Activated CD4-positive, alpha-beta memory T cell treated with anti-CD3 and anti-CD28 coated beads for 36 hours (primary cell): ENCODE measurements at regions not wholly inside any gene's neighbourhood (a gene's known extent, or its start where the extent isn't known, plus 50 kb on each side); places are given as distances from the start of the nearest gene placed in this dataset.

ENCODE experiments used
- CTCF ChIA-PET: fragments of 350-600 bp; sonication (Branson Sonifier 250); formaldehyde crosslinking; loops from one replicate; lab custom pipeline; 2021; ENCODE audit warnings: antibody characterized with exemption, inconsistent platforms; lab: Charles Lee
- POLR2A ChIA-PET: fragments of 350-600 bp; sonication (Branson Sonifier 250); formaldehyde crosslinking; loops from one replicate; lab custom pipeline; 2021; ENCODE audit warnings: antibody characterized with exemption; lab: Charles Lee
- DNase-seq: peaks from one replicate; pipeline ENCODE4 v3.0.0-alpha.2; 2020
- H3K27ac Mint-ChIP-seq: one replicate; pipeline ENCODE4 v1.8.0; 2021; ENCODE audit warnings: mixed read lengths
- H3K27me3 Mint-ChIP-seq: one replicate; pipeline ENCODE4 v1.8.0; 2021; ENCODE audit warnings: mixed read lengths
- H3K36me3 Mint-ChIP-seq: one replicate; pipeline ENCODE4 v1.8.0; 2021; ENCODE audit warnings: mixed read lengths
- H3K4me1 Mint-ChIP-seq: one replicate; pipeline ENCODE4 v1.8.0; 2021; ENCODE audit warnings: low read depth, mixed read lengths
- H3K4me3 Mint-ChIP-seq: one replicate; pipeline ENCODE4 v1.8.0; 2021; ENCODE audit warnings: mild to moderate bottlenecking, mixed read lengths
- H3K9me3 Mint-ChIP-seq: one replicate; pipeline ENCODE4 v1.8.0; 2021; ENCODE audit warnings: mixed read lengths
- intact Hi-C: fragments of 100-400 bp; cut with micrococcal nuclease; formaldehyde crosslinking; loops from one replicate; pipeline ENCODE4 v1.15.1; 2023

DNA sequence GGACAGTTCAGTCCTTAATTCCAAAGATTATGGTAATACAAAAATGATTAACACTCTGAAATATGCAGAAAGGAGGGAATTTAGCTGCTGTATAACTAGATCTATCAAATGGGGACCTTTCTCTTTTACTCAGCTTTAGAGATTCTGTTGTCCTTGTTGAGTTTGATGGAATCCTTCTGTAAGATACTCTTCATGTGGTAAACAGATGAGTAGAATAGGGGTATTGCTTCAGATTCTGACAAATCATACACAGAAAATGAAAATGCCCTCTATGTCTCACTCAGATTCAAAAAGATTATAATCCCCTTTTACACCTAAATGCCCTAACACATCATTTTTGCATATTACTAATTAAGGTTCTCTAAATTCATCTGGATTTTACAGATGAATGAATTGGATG, 50.7 kb downstream of the ARHGAP35 start:
- ChIA-PET CTCF (interaction anchor here (1.1 to 1.5 kb wide), 2 partner anchors 15 to 154 kb away, joined by 3 read pairs; no protein-coding TSS in a partner anchor), POLR2A (interaction anchor here (0.7 to 1.0 kb wide), 2 partner anchors 9 to 44 kb away, joined by 3 to 5 read pairs; no protein-coding TSS in a partner anchor)
- no peak for DNase-seq
- H3K36me3 Mint-ChIP-seq: no peaks in the 10 kb centered on the region
- peaks cover 42% of the 10 kb centered on the region for H3K4me1 Mint-ChIP-seq
- intact Hi-C loops: loop anchor here (10.0 kb wide), 1 partner anchor 47 kb away; the partner anchor contains the start of gene ARHGAP35
- no peak overlapping the region for H3K27ac Mint-ChIP-seq
- no peaks in the 10 kb centered on the region for H3K9me3 Mint-ChIP-seq
- no peaks in the 10 kb centered on the region for H3K27me3 Mint-ChIP-seq
- H3K4me3 Mint-ChIP-seq: no peak overlapping the region

- H3K27ac Mint-ChIP-seq: no peak overlapping the region
These were observed 52.5 kb downstream of the ARHGAP35 start for GRCh38 chr19:46913198-46913851.

DNA sequence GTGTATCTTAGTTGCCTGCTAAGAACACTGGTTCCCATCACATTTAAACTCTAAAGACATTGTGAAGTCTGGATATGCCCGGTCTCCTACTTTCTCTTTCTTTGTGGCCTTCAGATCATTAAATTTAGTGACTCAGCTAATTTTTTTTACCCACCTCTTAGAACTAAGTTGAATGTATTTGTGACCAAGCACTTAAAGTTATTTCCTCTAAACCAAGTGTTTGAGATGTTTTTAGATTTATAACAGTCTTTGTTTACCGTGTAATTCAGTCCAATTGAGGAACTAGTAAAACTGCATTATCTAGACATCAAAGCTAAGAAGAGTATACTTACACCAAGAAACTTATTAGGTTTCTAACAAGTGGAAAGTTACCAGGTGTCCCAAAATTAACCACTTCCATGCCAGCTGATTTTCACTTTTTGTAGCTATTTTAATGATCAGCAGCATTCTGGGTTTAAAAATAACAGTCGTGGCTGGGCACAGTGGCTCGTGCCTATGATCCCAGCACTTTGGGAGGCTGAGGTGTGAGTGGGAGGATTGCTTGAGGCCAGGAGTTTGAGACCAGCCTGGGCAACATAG, 53.1 kb downstream of the ARHGAP35 start:
- Mint-ChIP-seq H3K27ac (no peak overlapping the region), H3K4me3 (no peak overlapping the region), H3K9me3 (no peaks in the 10 kb centered on the region), H3K36me3 (peaks cover 6% of the 10 kb centered on the region), H3K4me1 (peaks cover 61% of the 10 kb centered on the region), H3K27me3 (no peaks in the 10 kb centered on the region)
- CTCF ChIA-PET: interaction anchor here (2.1 kb wide), 1 partner anchor 99 kb away, joined by 8 read pairs; no protein-coding TSS in a partner anchor
- POLR2A ChIA-PET: interaction anchor here (0.5 kb wide), 1 partner anchor 367 kb away, joined by 6 read pairs; no protein-coding TSS in a partner anchor
- intact Hi-C loops: loop anchor here (10.0 kb wide), 1 partner anchor 49 kb away; the partner anchor contains the start of gene ARHGAP35
- DNase-seq: no peak

More at GRCh38 chr19:46913198-46913851, 52.5 kb downstream of the ARHGAP35 start:
- ChIA-PET POLR2A (no interaction called here), CTCF (interaction anchor here (2.1 kb wide), 1 partner anchor 100 kb away, joined by 8 read pairs; no protein-coding TSS in a partner anchor)
- Mint-ChIP-seq H3K9me3 (no peaks in the 10 kb centered on the region), H3K36me3 (peaks cover under 1% of the 10 kb centered on the region), H3K4me1 (peaks cover 58% of the 10 kb centered on the region), H3K4me3 (no peak overlapping the region), H3K27me3 (no peaks in the 10 kb centered on the region)
- intact Hi-C loops: loop anchor here (10.0 kb wide), 1 partner anchor 49 kb away; the partner anchor contains the start of gene ARHGAP35
- DNase-seq: no peak

DNA sequence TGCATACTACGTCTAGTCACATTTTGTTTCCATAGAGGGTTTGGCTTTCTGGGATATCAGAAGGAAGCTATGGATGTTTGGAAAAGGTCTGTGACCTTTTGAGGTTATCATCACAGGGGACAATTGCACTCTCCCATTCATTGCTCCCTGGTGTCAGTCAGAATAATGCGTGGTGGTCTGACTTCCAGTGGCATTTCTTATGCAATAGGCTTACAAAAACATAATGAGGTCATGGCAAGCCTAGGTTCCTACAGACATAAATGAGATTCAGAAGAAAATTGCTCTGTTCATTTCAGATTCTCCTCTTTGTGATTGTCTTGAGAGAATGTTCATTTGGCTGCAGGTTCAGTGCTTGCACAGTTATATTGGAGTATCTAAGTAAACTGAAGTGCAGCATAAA, 54.6 kb downstream of the ARHGAP35 start:
- ChIA-PET POLR2A (no interaction called here), CTCF (interaction anchor here (0.6 kb wide), 1 partner anchor 42 kb away, joined by 3 read pairs; no protein-coding TSS in a partner anchor)
- Mint-ChIP-seq H3K27me3 (no peaks in the 10 kb centered on the region), H3K4me3 (no peak overlapping the region), H3K27ac (no peak overlapping the region), H3K36me3 (peaks cover 19% of the 10 kb centered on the region), H3K9me3 (no peaks in the 10 kb centered on the region), H3K4me1 (peaks cover 63% of the 10 kb centered on the region)
- intact Hi-C loops: loop anchor here (5.0 to 10.0 kb wide), 2 partner anchors 37 to 51 kb away; partner anchors contain the start of gene ARHGAP35
- DNase-seq: no peak

- Mint-ChIP-seq H3K9me3 (no peaks in the 10 kb centered on the region), H3K36me3 (peaks cover 33% of the 10 kb centered on the region), H3K4me1 (peaks cover 55% of the 10 kb centered on the region), H3K27ac (no peak overlapping the region), H3K4me3 (no peak overlapping the region), H3K27me3 (no peaks in the 10 kb centered on the region)
- intact Hi-C loops: loop anchor here (5.0 to 10.0 kb wide), 2 partner anchors 35 to 52 kb away; partner anchors contain the start of gene ARHGAP35
- DNase-seq: peak; percentile 24
- ChIA-PET POLR2A (no interaction called here), CTCF (no interaction called here)
These were observed 56.2 kb downstream of the ARHGAP35 start for GRCh38 chr19:46917002-46917401.

GRCh38 chr19:46919324-46919723, 58.5 kb downstream of the ARHGAP35 start:
- Mint-ChIP-seq H3K36me3 (peaks cover 40% of the 10 kb centered on the region), H3K4me3 (no peak overlapping the region), H3K27ac (no peak overlapping the region), H3K4me1 (peaks cover 50% of the 10 kb centered on the region), H3K9me3 (no peaks in the 10 kb centered on the region), H3K27me3 (no peaks in the 10 kb centered on the region)
- CTCF ChIA-PET: interaction anchor here (1.1 kb wide), 1 partner anchor 169 kb away, joined by 3 read pairs; no protein-coding TSS in a partner anchor
- POLR2A ChIA-PET: interaction anchor here (1.2 to 1.5 kb wide), 3 partner anchors 8 to 34 kb away, joined by 3 to 5 read pairs (median 4); no protein-coding TSS in a partner anchor
- peak; percentile 53 for DNase-seq
- intact Hi-C loops: loop anchor here (5.0 to 10.0 kb wide), 2 partner anchors 33 to 55 kb away; partner anchors contain the start of gene ARHGAP35

- POLR2A ChIA-PET: interaction anchor here (1.5 kb wide), 1 partner anchor 9 kb away, joined by 5 read pairs; no protein-coding TSS in a partner anchor
- Mint-ChIP-seq H3K27me3 (no peaks in the 10 kb centered on the region), H3K4me1 (peaks cover 58% of the 10 kb centered on the region), H3K36me3 (peaks cover 40% of the 10 kb centered on the region), H3K4me3 (no peak overlapping the region), H3K9me3 (no peaks in the 10 kb centered on the region), H3K27ac (no peak overlapping the region)
- CTCF ChIA-PET: no interaction called here
- DNase-seq: no peak
- intact Hi-C loops: no loop called here
These were observed 59.6 kb downstream of the ARHGAP35 start for GRCh38 chr19:46920362-46920761.

- H3K4me3 Mint-ChIP-seq: no peak overlapping the region
- no peak for DNase-seq
- peaks cover 61% of the 10 kb centered on the region for H3K4me1 Mint-ChIP-seq
- ChIA-PET POLR2A (no interaction called here), CTCF (no interaction called here)
- H3K9me3 Mint-ChIP-seq: no peaks in the 10 kb centered on the region
- intact Hi-C loops: no loop called here
- no peak overlapping the region for H3K27ac Mint-ChIP-seq
- H3K27me3 Mint-ChIP-seq: no peaks in the 10 kb centered on the region
- H3K36me3 Mint-ChIP-seq: peaks cover 40% of the 10 kb centered on the region
These were observed 60.3 kb downstream of the ARHGAP35 start for GRCh38 chr19:46921071-46921470.

DNA sequence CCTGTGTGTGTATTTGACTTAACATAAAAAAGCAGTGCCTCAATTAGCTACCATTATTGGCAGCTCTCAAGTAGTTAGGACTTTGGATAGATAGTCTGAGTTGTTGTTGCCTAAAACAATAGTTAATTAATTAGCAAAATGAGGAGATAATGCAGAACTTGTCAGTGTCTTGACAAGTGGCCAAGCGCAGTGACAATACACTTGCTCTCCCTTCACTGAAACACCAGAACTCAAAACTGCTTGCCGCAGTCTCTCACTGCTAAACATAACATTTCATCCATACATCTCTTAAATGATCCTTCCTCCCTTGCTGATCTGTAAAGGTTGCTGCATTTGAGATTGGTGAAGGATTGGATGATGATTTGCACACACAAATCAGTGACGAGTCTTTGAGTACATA, 61.7 kb downstream of the ARHGAP35 start:
- Mint-ChIP-seq H3K27ac (no peak overlapping the region), H3K27me3 (no peaks in the 10 kb centered on the region), H3K4me1 (peaks cover 62% of the 10 kb centered on the region), H3K36me3 (peaks cover 40% of the 10 kb centered on the region), H3K9me3 (no peaks in the 10 kb centered on the region), H3K4me3 (no peak overlapping the region)
- intact Hi-C loops: no loop called here
- CTCF ChIA-PET: no interaction called here
- POLR2A ChIA-PET: no interaction called here
- no peak for DNase-seq

DNA sequence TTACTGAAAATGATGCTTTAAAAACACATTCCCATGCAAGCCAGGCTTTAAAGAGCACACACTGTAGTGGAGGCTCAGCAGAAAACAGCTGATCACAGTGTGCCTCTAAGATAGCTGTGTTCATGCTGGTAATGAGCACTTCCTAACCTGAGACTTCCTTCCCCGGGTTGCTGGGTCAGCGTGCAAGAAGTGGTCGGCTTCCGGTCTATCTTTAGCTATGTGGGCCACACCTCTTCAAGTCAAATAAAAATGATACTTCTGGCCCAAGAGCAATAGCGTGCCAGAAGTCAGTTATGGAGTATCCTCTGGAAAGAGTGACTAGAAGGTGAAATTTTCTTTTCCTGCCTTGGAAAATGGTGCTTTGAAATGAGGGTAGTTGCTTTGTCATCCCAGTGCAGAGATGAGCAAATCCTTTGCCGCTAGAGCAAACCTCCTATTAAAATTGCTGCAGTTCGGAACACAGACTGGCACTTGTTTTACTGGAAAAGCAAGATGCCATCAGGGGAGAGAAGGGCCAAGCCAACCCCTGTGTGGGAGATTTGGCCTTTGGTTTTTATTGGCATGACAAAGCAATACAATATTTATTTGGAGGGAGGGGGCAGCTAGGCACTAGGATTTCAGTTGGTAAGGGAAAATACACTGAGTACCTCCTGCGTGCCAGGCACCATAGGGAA, 64.2 kb downstream of the ARHGAP35 start:
- no peak overlapping the region for H3K4me3 Mint-ChIP-seq
- ChIA-PET CTCF (interaction anchor here (1.0 to 1.7 kb wide), 4 partner anchors 17 to 88 kb away, joined by 3 to 6 read pairs (median 4); no protein-coding TSS in a partner anchor), POLR2A (interaction anchor here (0.5 to 1.4 kb wide), 3 partner anchors 20 to 64 kb away, joined by 3 to 4 read pairs (median 3); partner anchors contain the start of gene ARHGAP35)
- no peaks in the 10 kb centered on the region for H3K27me3 Mint-ChIP-seq
- H3K27ac Mint-ChIP-seq: peak overlapping the region; percentile 61
- no peaks in the 10 kb centered on the region for H3K9me3 Mint-ChIP-seq
- DNase-seq: peak; percentile 58
- intact Hi-C loops: no loop called here
- peaks cover 24% of the 10 kb centered on the region for H3K36me3 Mint-ChIP-seq
- peaks cover 49% of the 10 kb centered on the region for H3K4me1 Mint-ChIP-seq

- H3K27ac Mint-ChIP-seq: no peak overlapping the region
- H3K4me1 Mint-ChIP-seq: peaks cover 50% of the 10 kb centered on the region
- ChIA-PET POLR2A (interaction anchor here (1.4 kb wide), 1 partner anchor 64 kb away, joined by 3 read pairs; the partner anchor contains the start of gene ARHGAP35), CTCF (interaction anchor here (0.7 to 1.9 kb wide), 3 partner anchors 20 to 88 kb away, joined by 3 to 7 read pairs (median 3); no protein-coding TSS in a partner anchor)
- intact Hi-C loops: no loop called here
- no peak overlapping the region for H3K4me3 Mint-ChIP-seq
- peaks cover 19% of the 10 kb centered on the region for H3K36me3 Mint-ChIP-seq
- H3K27me3 Mint-ChIP-seq: no peaks in the 10 kb centered on the region
- no peak for DNase-seq
- H3K9me3 Mint-ChIP-seq: no peaks in the 10 kb centered on the region
These were observed 64.8 kb downstream of the ARHGAP35 start for GRCh38 chr19:46925548-46925950.
